ENCODE measurements at regions not wholly inside any gene's neighbourhood (a gene's known extent, or its start where the extent isn't known, plus 50 kb on each side); places are given as distances from the start of the nearest gene placed in this dataset.
A peak's percentile ranks its signal among the peaks of the same experiment; 100 is the strongest.

DNA sequence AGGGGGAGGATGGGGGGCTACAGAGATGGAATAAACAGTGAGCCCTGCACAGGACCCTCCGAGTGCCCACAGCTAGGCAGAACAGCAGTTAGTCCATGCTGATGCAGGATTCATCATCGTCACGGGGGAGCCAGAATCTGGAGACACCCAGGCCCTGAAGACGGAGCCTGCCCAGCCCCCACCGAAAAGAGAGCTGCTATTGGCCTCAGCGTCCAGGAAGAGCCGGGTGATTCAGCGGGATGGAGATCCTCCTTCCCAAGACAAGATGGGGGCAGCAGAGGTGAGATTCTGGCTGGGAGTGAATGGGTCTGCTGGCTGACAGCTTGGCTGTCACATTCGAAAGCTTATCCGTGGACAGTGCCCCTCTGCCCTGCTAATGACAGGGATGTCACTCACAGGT is 133.6 kb upstream of the CRHR1 start:
- Histone ChIP-seq H3K27ac (ENCODE audit: insufficient read depth, low read length) (no peak overlapping the region), H2AK5ac (ENCODE audit: low read depth, low read length) (no peak overlapping the region), H3K9ac (ENCODE audit: low read depth, low read length) (no peak overlapping the region), H3K9me1 (ENCODE audit: insufficient read depth, low read length) (no peaks in the 10 kb centered on the region), H3K4me2 (ENCODE audit: low read depth, low read length) (no peak overlapping the region), H4K5ac (ENCODE audit: low read depth, low read length) (no peak overlapping the region), H2BK5ac (ENCODE audit: low read depth, low read length, poor library complexity, severe bottlenecking) (no peak overlapping the region), H3K27me3 (ENCODE audit: control insufficient read depth, insufficient read depth, low read length) (peaks cover 35% of the 10 kb centered on the region), H2BK120ac (ENCODE audit: low read depth, low read length) (no peak overlapping the region), H2BK20ac (ENCODE audit: low read depth, low read length) (no peak overlapping the region), H2BK15ac (ENCODE audit: low read depth, low read length) (no peak overlapping the region), H3K79me1 (ENCODE audit: low read depth in 1 of 2, low read length in 2 of 2) (no peaks in the 10 kb centered on the region), H3K4me1 (ENCODE audit: control insufficient read depth, insufficient read depth, low read length) (no peaks in the 10 kb centered on the region), H3K18ac (ENCODE audit: low read depth, low read length) (no peak overlapping the region), H4K8ac (ENCODE audit: low read depth in 2 of 2, low read length in 2 of 2) (no peak overlapping the region), H2AK9ac (replicated peaks; ENCODE audit: low read depth, low read length, poor library complexity) (no peak overlapping the region), H3K14ac (replicated peaks; ENCODE audit: low read depth, low read length) (no peak overlapping the region), H4K20me1 (ENCODE audit: insufficient read depth, low read length) (no peaks in the 10 kb centered on the region), H3K4ac (ENCODE audit: low read depth, low read length) (no peak overlapping the region), H3K4me3 (ENCODE audit: insufficient read depth, low read depth, low read length) (no peak overlapping the region), H4K91ac (ENCODE audit: insufficient read depth, low read depth, low read length) (no peak overlapping the region), H3K36me3 (ENCODE audit: control insufficient read depth, insufficient read depth, low read length) (no peaks in the 10 kb centered on the region), H3K56ac (ENCODE audit: extremely low read depth, insufficient read depth, low read length) (no peak overlapping the region), H2AFZ (replicated peaks; ENCODE audit: low read length, poor library complexity) (peak overlapping the region; percentile 63), H3K9me3 (ENCODE audit: control insufficient read depth, insufficient read depth, low read length) (no peaks in the 10 kb centered on the region), H3K23ac (ENCODE audit: low read depth, low read length) (no peak overlapping the region)
- dilution Hi-C loops (cut with HindIII; ENCODE audit: low sequenced_read_pairs, unreplicated experiment) (no loop called here), intact Hi-C loops (cut with micrococcal nuclease) (no loop called here), in situ Hi-C loops (cut with MboI; ENCODE audit: low sequenced_read_pairs) (no loop called here)
- CTCF ChIA-PET: interaction anchor here (1.6 kb wide), 1 partner anchor 10 kb away, joined by 5 read pairs; no protein-coding TSS in a partner anchor
- DNase-seq: peak; percentile 6
- TF ChIP-seq, protein P1, sequence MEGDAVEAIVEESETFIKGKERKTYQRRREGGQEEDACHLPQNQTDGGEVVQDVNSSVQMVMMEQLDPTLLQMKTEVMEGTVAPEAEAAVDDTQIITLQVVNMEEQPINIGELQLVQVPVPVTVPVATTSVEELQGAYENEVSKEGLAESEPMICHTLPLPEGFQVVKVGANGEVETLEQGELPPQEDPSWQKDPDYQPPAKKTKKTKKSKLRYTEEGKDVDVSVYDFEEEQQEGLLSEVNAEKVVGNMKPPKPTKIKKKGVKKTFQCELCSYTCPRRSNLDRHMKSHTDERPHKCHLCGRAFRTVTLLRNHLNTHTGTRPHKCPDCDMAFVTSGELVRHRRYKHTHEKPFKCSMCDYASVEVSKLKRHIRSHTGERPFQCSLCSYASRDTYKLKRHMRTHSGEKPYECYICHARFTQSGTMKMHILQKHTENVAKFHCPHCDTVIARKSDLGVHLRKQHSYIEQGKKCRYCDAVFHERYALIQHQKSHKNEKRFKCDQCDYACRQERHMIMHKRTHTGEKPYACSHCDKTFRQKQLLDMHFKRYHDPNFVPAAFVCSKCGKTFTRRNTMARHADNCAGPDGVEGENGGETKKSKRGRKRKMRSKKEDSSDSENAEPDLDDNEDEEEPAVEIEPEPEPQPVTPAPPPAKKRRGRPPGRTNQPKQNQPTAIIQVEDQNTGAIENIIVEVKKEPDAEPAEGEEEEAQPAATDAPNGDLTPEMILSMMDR (conservative IDR thresholded peaks at IDR 0.05; ENCODE audit: low read depth, low read length): no peak
- TF ChIP-seq RAD21 (IDR thresholded peaks at IDR 0.05; ENCODE audit: low read length): no peak
- no peak for TF ChIP-seq NFE2L2 (IDR thresholded peaks at IDR 0.05; ENCODE audit: low read depth, low read length)
- no peak for TF ChIP-seq RFX5 (IDR thresholded peaks at IDR 0.05; ENCODE audit: low read depth, low read length)
- TF ChIP-seq, protein P2, sequence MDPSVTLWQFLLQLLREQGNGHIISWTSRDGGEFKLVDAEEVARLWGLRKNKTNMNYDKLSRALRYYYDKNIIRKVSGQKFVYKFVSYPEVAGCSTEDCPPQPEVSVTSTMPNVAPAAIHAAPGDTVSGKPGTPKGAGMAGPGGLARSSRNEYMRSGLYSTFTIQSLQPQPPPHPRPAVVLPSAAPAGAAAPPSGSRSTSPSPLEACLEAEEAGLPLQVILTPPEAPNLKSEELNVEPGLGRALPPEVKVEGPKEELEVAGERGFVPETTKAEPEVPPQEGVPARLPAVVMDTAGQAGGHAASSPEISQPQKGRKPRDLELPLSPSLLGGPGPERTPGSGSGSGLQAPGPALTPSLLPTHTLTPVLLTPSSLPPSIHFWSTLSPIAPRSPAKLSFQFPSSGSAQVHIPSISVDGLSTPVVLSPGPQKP (IDR thresholded peaks at IDR 0.05; ENCODE audit: borderline replicate concordance, low read depth, low read length): no peak
- no peak for TF ChIP-seq BHLHE40 (IDR thresholded peaks at IDR 0.05; ENCODE audit: low read depth, low read length)
- TF ChIP-seq MAFK (IDR thresholded peaks at IDR 0.05; ENCODE audit: low read depth, low read length): no peak
- TF ChIP-seq, protein P3, sequence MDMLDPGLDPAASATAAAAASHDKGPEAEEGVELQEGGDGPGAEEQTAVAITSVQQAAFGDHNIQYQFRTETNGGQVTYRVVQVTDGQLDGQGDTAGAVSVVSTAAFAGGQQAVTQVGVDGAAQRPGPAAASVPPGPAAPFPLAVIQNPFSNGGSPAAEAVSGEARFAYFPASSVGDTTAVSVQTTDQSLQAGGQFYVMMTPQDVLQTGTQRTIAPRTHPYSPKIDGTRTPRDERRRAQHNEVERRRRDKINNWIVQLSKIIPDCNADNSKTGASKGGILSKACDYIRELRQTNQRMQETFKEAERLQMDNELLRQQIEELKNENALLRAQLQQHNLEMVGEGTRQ (IDR thresholded peaks at IDR 0.05; ENCODE audit: low read depth, low read length): no peak
- TF ChIP-seq SMC3 (IDR thresholded peaks at IDR 0.05; ENCODE audit: low read depth, low read length): no peak
- no peak for ATAC-seq (ENCODE audit: low read depth)
- POLR2A ChIA-PET (ENCODE audit: unreplicated experiment): no interaction called here
- 23% methylated on average over 6 of the region's 10 CpGs; no CpG with 5 or more reads in 1 of the 2 experiments for WGBS, 2 experiments (ENCODE audit: extremely low coverage in 2 of 2, insufficient read length in 1 of 2)
- BruUV-seq (replicated peaks): no TSS peak
